ENCODE measurements at regions not wholly inside any gene's neighbourhood (a gene's known extent, or its start where the extent isn't known, plus 50 kb on each side); places are given as distances from the start of the nearest gene placed in this dataset.
"Not testable (repeated sequence)": the region's sequence is repeated elsewhere in the genome, so short reads cannot be mapped to it uniquely, and the experiment has no call there.

DNA sequence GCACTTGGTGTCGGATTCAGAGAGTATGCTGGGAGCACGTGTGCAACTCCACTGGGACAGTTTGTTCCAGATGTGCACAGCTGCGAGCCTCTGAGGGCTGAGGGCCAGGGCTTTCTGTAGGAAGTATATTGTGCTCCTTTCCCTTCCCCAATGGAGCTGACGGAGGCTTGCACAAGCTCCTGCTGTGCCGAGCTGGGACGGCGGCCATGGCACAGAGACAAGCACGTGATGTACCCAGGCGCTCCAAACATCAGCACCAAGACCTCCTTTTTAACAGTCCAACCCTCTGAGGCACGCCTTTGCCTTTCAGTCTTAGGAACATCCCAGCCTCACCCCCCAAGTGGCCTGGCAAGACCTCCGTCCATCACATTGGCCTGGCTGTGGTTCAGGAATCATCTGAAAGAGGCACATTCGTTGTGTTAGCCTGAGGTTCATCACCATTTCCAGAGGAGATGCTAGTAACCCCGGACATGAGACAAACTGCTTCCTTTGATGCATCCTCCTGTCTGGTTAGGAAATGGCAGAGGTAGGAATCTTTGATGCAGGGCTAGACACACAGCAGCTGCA, 339.2 kb upstream of the KAZN start:
- no peak for DNase-seq (ENCODE audit: low read depth, low spot score)

- no peak for DNase-seq (ENCODE audit: low read depth, low spot score)
Observed at GRCh38 chr1:14260480-14260879, 338.0 kb upstream of the KAZN start.

- DNase-seq (ENCODE audit: low read depth, low spot score) = no peak
Observed at GRCh38 chr1:14261395-14261794, 337.1 kb upstream of the KAZN start.

- no peak for DNase-seq (ENCODE audit: low read depth, low spot score)
Observed at GRCh38 chr1:14262637-14263036, 335.8 kb upstream of the KAZN start.

- no peak for DNase-seq (ENCODE audit: low read depth, low spot score)
Observed at GRCh38 chr1:14263225-14263624, 335.3 kb upstream of the KAZN start.

DNA sequence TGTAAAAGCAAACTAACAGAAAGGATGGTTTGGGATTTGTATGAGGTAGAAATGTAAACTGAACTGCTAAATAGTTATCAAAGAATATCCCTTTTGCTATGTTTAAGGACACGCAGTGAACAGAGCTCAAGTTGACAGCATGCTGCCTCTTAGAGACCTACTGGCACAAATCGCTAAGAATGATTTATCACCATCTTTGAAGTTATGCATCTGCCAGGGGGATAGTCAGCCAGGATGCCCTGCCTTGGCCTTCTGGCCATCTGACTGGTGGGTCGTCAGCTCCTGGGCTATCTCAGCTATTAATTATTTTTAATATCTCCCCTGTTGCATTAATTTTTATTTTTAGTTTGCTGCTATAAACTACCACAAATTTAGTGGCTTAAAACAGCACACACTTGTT, 334.8 kb upstream of the KAZN start:
- no peak for DNase-seq (ENCODE audit: low read depth, low spot score)

DNA sequence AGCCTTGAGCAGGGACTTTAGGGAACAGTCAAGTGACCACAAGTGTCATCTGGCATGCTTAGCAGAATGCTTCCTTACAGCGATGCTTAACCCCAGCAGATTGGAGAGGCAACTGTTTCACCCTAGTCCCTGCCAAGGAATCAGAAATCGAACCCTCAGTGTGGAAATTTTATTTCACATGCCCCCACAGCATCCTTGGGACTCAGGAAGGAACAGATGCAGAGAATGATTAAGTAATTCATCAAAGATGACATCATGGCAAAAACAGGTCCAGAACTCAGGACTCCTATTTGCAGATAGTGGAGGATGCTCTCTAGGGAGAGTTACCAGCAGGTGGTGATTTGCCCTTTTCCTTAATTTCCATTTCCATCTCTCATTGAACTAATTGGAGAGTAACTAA, 333.0 kb upstream of the KAZN start:
- no peak for DNase-seq (ENCODE audit: low read depth, low spot score)

- DNase-seq (ENCODE audit: low read depth, low spot score) = no peak
Observed at GRCh38 chr1:14267991-14268390, 330.5 kb upstream of the KAZN start.

- DNase-seq (ENCODE audit: low read depth, low spot score) = no peak
Observed at GRCh38 chr1:14270821-14271220, 327.7 kb upstream of the KAZN start.

- DNase-seq (ENCODE audit: low read depth, low spot score) = no peak
Observed at GRCh38 chr1:14273811-14274210, 324.7 kb upstream of the KAZN start.

- not testable (repeated sequence) for DNase-seq (ENCODE audit: low read depth, low spot score)
Observed at GRCh38 chr1:14279891-14280290, 318.6 kb upstream of the KAZN start.

- DNase-seq (ENCODE audit: low read depth, low spot score) = no peak
Observed at GRCh38 chr1:14280909-14281308, 317.6 kb upstream of the KAZN start.

DNA sequence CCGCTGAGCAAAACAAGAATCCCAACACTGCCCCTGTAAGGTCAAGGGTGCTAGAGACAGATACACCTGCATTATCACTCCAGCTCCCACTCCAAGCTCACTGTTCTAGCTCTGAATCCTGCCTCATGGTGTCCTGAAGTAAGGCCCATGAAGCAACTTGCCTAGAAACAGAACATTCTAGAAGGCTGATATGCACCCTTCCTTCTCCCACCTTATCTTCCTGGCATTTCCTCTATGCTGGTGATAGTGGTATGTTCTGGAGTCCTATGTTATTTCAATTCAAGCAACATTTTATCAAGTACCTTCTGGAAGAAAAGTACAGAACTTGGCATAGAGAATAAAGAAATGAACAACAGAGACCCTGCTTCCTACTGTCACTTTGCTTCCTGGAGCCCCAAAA, 317.1 kb upstream of the KAZN start:
- no peak for DNase-seq (ENCODE audit: low read depth, low spot score)

DNA sequence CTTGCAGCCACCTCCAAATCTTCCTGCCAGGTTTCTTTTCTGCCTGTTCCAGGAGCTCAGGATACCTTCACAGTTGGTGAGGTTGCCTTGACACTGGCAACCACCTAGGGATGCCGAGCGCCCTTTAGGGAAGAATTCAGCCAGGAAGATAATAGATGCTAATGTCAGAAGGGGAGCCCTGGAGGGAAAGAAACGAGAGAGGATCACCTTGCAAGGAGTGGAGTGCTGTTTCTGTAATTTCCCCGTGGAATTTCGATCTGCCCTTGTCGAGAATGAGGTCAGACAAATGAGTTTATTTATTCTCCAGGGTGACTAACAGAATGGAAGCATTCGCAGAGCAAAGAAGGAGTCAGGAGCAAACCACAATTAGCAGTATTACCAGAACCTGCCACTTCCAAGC, 315.8 kb upstream of the KAZN start:
- DNase-seq (ENCODE audit: low read depth, low spot score) = no peak

DNA sequence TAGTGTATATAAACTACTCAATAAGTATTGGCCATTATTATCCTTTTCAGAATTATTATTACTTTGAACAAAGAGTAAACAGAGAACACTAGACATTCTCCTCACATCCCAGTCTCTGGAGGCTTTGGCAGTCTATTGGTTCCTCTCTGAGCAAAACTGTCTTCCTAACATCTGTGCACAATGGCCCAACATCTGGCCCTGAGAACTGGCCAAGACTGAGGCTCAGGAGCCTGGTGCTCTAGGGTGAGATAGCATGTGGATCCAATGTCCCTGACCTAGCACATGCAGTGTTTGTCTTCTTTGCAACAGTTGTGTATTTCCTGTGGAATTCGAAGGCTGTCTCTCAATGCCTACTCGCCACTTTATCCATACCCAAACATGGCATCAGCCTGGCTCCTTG, 313.2 kb upstream of the KAZN start:
- no peak for DNase-seq (ENCODE audit: low read depth, low spot score)

DNA sequence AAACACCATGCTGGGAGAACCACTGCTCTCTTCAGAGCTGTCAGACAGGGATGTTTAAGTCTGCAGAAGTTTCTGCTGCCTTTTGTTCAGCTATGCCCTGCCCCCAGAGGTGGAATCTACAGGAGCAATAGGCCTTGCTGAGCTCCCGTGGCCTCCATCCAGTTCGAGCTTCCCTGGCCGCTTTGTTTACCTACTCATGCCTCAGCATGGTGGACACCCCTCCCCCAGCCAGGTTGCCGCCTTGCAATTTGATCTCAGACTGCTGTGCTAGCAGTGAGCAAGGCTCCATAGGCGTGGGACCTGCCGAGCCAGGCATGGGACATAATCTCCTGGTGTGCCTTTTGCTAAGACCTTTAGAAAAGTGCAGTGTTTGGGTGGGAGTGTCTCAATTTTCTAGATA, 307.3 kb upstream of the KAZN start:
- not testable (repeated sequence) for DNase-seq (ENCODE audit: low read depth, low spot score)

DNA sequence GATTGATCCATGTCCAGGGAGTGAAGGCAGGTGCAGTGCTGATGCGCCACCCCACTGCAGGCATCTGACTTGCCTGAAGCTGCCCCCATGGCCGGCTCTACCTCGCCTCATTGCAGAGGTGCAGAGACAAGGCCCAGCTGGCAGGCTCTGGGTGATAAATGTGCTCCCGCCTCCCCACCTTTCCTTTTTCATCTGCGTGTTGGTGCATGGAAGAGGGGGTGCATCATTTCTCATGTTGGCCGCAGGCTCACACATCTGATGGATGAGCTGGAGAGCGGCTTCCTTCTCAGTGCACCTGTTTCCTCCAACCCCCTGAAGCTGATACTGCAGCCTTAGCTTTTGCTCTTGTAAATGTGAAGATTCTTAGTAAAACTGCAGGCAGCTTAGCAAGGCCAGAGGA, 306.0 kb upstream of the KAZN start:
- DNase-seq (ENCODE audit: low read depth, low spot score) = no peak

DNA sequence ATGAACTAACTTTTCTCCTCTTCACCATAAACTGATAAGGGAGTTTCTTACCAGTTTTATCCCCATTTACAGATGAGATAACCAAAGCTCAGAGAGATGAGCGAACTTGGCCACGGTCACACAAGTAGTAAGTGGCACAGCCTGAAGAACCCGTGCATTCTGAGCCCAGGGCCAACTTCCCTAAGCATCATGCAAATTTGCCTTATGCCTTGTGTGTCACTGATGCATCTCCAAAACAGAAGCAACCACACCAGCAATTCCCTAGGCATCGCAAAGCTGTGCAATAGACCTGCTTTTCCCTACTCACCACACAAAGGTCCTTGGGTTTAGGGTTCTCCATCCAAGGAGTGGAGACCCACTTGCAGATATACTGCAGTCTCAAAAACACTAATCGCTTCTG, 304.5 kb upstream of the KAZN start:
- no peak for DNase-seq (ENCODE audit: low read depth, low spot score)

- no peak for DNase-seq (ENCODE audit: low read depth, low spot score)
Observed at GRCh38 chr1:14294860-14295536, 303.5 kb upstream of the KAZN start.

DNA sequence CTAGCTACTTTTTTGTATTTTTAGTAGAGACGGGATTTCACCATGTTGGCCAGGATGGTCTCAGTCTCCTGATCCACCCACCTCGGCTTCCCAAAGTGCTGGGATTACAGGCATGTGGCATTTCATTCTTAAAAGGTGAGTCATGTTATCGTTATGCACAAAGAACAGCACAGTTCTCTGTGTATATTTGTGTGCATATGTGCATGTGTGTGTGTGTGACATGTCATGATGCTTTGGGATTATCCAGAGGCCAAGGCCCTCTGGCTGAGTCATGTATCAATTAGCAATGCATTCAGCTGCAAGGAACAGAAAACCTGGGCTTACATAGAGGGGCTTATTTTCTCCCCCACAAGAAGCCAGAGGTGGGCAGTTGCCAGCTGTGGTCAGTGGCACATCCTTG, 301.7 kb upstream of the KAZN start:
- DNase-seq (ENCODE audit: low read depth, low spot score) = no peak

GRCh38 chr1:14297356-14297755, 301.1 kb upstream of the KAZN start:
- no peak for DNase-seq (ENCODE audit: low read depth, low spot score)

DNA sequence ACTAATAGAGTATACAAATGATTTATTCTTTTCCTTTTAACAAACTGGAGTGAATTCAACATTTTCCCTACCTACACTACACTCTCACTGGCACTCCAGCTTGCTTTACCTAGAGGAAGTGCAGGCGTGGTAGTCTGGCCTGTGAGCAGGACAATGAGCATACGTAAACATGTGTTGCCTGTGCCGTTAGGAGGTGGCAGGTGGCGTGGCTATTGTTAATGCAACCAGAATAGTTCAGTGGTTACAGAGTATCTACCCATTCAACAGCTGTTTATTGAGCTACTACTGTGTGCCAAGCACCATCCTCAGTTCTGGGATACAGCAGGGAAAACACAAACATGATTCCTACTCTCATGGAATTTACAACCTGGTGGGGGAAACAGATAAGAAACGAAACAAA, 299.7 kb upstream of the KAZN start:
- DNase-seq (ENCODE audit: low read depth, low spot score) = no peak

- no peak for DNase-seq (ENCODE audit: low read depth, low spot score)
Observed at GRCh38 chr1:14300991-14301703, 297.3 kb upstream of the KAZN start.
